HG02885 (cell line): ENCODE measurements at regions not wholly inside any gene's neighbourhood (a gene's known extent, or its start where the extent isn't known, plus 50 kb on each side); places are given as distances from the start of the nearest gene placed in this dataset.
A peak's percentile ranks its signal among the peaks of the same experiment; 100 is the strongest.

ENCODE experiments used
- ATAC-seq: cut with Tn5 transposase; IDR thresholded peaks from one replicate; pipeline ENCODE4 v1.9.1; 2021; ENCODE audit warnings: mild to moderate bottlenecking; ENCODE audit not compliant: unreplicated experiment, poor library complexity

DNA sequence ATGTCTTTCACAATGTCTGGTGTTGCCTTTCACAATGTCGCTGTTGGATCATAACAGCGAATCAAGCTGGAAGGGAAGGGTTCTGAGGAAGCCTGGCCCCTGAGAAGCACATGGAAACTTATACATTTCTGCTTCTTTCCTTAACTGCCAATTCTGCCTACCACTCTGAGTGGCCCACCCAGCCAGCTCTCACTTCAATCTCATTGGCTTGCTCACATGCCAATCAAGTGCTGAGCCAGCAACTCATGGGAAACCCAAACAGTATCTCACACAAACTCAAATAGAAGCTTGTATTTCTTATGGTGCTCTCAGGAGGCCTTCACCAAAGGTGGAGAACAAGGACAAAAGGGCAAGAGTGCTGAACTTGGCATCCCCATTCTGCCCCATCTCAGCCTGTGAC is 117.4 kb upstream of the GPR26 start:
- no peak for ATAC-seq

DNA sequence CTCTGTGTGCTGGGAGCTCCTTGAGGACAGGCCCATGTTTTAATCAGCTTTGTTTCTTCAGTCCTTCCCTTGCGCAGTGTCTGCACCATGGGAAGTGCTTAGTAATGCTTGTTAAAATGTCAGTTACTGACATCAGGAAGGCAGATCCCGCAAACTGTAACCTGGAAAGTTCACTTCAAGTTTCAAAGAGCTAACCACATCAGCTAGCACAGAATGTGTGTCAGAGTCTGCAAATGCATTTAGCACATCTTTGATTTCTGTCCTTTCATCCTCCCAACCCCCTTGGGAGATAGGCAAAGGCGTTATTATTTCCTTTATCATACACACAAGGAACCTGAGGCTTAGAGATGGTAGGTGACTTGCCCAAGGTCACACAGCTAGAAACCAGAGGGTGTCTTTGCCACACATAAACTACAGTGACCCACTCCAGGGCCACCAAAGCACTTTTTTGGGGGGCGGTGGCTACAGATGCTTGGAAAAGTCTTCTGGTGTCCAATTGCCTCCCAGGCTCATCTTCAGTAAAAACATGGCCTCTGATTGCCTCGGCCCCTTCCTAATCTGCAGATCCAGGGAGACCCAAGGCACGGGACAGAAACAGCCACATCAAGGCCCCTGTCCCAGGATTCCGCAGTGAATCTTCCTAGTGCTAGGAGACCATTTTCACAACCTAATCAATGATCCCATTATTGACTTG is 116.2 kb upstream of the GPR26 start:
- ATAC-seq, result no peak

DNA sequence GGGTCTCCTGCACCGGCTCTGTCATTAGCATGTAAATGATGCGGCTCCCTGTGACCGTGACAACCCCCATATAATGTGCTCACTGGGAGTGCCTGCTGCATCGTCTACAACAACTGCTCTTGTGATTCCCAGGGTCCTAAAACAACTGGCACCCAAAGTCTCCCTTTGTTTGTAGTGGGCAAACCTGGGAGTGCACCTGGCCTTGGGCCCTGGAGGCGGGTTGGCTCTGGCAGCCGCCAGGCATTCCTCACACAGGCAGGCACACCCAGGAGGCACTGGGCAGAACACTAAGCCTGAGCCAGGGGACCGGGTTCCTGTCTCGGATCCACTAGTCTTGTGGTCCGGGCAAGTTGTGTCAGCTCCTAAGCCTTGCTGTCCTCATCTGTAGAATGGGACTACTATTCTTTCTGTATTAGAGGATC is 115.5 kb upstream of the GPR26 start:
- no peak for ATAC-seq

DNA sequence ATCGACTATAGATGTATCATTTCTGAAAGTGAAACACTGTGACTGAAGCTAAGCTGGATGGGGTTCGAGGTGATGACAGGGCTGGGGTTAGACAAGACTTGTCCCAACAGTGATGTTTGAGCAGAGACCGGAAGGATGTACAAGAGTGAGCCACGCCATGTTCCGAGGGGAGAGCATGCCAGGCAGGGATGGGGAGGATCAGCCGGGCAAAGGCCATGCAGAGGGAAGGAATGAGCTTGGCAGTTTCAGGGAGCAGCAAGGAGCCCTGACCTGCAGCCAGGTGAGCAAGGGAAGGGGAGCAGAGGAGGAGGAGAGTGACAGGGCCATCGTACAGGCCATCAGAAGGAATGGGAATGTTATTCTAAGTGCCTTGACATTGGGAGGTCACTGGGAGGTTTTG is 114.9 kb upstream of the GPR26 start:
- no peak for ATAC-seq

DNA sequence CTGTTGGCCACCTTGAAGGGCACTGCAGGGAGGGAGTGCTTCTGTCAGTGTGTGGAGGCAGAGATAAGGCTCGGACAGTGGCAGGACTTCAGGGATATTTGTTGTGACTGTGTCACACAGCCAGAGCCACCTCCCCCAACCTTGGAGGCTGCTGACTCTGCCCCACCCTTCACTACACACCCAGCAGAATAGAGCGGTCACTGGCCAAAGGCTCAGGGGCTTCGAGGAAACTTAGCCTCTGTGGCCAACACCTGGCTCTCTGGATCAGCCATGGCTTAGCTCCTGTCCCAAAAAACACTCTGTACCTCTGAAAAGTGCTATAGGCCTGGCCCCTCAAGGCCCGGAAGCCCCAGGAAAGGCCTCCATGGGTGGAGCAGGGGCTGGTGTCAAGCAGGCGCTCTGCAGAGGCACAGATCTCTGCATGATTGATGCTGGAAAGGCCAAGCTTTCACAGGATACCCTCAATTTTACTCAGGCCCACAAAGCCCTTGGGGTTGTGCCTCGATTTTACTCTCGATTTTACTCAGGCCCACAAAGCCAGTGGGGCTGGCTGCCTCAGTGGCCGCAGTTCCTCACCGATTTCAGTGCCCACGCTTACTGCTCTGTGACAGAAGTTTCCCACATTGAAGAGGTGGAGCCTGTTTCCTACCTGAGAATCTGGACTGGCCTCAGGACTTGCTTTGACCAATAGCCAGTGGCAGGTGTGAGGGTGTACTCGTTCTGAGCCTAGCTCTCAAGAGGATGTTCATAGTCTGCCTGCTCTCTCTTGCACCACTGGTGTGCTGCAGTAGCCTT is 113.2 kb upstream of the GPR26 start:
- ATAC-seq, result peak; percentile 66

DNA sequence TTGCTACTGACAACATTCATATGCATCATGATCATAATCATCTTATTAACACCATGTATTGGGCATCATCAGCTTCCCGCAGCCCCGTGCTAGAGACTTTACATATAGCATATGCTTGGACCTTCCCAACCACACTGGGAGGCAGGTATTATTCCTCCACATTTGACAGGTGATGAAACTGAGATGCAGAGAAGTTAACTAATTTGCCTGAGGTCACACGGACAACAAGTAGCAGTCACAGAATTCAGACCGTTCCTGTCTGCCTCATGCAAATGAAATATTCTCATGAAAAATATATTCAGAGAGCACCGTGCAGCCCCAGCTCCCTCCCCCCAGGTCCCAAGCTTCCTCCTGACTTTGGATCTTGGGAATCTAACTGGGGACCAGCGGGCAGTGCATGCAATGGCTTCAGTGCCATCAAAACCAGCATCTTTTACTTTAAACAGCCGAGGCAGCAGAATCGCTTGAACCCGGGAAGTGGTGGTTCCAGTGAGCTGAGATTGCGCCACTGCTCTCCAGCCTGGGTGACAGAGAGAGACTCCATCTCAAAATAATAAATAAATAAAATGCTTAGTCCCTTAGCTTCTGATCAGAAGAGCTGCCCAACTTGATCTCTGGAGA is 112.2 kb upstream of the GPR26 start:
- peak; percentile 32 for ATAC-seq

DNA sequence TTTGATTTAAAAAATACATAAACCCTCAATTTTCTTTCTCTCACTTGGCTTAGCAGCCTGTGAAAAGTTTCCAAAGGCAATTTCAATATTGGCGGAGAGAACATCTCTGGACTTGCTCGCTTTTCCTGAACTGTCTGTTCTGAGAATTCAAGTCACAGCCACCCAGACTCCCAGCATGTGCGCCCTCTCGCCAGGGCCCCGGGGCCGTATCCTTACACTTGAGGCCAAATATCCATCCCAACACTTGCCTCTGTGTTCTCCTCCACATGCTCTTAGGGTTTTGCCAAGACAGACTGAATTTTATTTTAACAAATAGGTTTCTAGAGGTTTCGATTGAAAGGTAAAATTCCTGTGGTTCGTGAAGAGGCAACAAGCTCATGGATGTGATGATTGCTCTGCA is 111.5 kb upstream of the GPR26 start:
- no peak for ATAC-seq

DNA sequence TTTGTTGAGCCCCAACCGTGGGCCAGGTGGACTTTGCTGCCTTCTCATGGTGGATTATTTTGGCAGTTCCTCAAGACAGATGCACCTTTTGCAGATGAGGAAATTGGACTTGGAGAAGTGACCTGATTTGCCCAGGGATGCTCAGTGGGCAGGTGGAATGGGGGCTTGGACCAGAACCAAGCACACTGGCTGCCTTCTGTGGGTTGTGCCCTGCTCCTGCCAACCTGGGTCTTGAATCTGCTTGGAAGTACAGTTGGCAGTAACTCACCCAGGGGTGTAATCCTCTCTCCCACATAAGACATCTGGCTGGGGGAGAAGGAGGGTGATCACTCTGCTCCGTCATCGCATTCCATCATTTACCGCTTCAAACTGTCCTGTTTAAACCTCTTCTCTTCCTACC is 110.5 kb upstream of the GPR26 start:
- no peak for ATAC-seq

DNA sequence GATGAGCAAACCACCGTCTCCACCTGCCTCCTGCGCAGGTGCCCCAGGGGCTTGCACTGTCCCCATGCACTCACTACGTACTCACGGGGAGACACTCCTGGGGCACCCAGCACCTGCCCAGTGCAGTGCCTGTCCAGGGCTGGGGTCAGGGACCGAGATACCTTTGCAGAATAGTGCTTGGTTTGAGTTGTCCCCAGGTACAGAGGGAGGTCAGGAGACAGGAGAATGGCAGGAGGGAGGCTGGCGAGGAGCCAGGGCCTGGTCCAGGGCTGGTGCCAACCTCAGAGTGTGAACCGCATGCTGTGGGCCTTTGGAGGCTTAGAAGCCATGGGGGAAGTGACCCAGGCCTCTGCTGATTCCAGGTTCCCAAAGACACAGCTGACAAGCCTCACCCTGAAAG is 110.1 kb upstream of the GPR26 start:
- no peak for ATAC-seq

DNA sequence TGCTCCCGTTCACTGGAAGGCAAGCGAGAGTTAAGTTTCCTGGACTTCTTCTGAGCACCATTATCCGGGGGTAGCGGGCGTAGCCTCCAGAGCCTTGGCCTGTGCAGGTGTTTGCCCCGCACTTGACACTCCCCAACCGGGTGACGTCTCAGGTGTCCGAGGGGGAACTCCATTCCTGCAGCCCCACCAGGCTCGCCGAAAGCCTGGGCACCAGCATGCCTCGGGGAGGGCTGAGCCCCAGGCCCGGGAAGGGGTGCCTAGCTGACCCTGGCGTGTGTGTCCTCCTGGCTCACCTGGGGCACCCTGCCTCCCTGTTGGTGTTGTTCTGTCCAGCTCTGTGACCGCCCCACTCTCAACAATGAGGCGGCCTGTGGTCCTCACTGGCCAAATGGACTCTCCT is 109.4 kb upstream of the GPR26 start:
- no peak for ATAC-seq

DNA sequence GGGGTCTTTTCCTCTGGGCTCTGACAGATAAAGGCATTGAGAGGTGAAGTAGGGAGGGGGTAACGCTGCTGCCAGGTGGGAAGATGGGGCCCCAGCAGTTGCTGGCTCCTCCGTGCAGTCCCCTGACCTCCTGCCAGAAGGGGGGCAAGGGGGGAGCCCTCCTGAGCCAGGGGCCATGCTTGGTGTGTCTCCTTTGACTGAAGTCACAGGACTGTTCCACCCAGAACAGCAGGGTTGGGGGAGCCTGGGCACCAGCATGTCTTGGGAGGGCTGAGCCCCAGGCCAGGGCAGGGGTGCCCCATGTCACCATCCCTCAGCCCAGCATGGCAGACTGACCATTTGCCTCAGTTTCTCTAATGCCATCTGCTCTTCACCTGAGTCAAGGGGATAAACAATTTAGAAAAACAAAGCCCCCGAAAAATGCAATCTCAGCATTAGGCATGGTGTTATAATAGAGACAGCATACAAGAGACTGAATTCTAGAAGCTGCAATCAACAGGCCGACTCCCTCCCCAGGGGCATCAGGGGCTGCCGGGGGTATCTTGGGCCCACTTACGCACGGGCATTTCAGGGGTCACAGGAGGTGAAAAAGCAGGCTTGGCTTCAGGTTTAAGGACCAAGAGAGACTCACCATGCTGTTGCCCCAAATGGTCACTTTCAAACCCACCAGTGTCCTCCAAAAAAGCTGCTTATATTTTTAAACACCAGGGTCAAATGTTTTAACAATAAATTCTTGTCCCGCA is 108.6 kb upstream of the GPR26 start:
- no peak for ATAC-seq

DNA sequence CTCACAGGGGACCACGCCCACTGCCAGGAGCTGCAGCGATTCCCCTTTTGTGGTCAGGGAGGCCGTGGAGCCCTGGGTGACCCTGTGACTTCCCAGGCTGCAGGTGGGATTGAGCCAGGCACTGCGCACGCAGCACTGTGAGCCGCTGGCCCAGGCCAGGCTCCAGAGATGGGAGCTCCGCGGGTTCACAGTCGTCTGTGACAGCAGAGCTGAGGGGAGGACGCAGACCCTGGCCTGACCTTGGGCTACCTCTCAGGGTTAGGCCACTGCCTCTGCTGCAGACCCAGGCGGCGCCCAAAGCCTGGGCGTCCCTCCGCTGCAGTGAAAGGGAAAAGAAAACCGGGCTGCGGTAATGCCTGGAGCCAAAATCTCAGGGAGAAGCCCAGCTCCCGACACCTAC is 107.5 kb upstream of the GPR26 start:
- ATAC-seq, result no peak

DNA sequence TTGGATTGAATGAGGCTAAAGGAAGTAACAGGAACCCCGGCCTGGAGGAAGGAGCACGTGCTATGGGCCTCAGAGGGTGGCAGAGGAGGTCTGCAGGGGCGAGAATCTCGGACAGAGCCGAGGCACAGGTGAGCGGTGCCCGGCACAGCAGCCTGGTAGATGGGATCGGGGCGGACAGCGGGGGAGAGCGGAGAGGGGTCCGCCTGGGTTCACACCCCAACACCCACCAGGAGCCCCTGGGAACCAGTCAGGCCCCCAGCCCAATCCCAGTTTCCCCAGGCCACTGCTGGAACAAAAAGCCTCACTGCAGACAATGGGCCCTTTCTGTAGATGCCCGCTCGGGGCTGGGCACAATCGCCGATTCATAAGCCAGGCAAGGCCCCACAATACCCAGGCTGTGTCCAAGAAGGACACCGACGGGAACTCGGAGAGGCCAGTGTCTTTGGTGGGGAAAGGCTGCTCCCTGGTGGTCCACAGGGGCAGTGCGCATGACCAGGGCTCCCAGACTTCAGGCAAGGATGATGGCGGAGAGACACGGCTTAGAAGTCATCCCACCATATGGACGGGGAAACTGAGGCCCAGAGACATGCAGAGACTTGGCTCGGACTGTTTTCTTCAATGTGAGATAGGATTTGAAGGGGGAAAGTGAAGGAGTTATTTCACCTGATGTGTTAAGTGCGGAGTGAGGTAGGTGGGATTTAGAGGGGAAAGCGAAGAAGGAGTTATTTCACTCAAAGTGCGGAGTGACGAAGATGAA is 106.9 kb upstream of the GPR26 start:
- ATAC-seq, result peak; percentile 56

DNA sequence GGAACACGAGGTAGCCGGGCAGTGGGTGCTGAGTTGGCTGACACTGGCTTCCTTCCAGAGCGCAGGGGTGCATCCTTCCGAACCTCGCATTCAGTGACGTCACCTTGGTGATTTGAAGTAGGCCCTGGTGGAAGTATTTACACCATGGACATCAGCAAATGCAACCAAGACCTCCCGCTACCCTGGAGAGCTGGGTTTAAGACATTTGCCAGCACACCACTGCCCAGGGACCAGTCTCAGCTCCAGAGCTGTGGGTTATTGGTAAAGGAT is 106.4 kb upstream of the GPR26 start:
- ATAC-seq, result no peak

DNA sequence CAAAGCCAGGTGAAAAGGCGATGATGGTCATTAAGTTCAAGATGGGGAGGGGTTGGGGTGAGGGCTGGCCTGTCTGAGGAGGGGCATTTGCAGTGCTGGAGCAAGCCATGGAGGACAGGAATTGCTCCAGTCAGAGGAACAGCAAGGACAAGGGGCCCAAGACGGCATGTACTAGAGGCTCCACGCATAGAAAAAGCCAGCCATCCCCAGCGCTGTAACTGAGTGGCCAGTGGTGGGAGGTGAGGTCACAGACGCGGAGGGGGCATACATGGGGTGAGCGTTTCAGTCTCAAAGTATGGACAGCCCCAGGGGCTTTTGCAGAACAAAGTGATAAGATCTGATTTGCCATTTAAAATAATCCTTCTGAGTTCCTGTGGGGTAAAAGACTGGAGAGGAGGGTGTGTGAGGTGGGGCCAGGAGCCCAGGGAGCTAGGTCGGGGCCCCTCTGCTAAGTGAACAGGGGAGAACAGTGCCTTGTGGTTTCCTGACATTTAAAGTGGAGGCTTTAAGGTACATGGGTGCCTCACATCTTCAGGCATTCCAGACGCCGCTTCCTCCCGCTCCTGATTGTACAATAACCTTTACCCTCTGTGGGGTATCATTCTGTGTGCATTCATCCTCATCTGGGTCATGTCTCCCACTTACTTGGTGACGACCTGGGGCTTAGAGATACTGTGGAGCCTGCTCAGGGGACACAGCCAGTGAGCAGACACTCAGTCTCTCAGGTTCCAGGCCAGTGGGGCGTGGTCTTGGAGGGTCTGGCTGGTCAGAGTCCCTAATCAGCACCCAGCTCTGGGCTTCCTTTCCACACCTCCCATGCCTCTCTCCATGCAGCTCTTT is 105.6 kb upstream of the GPR26 start:
- ATAC-seq, result no peak

DNA sequence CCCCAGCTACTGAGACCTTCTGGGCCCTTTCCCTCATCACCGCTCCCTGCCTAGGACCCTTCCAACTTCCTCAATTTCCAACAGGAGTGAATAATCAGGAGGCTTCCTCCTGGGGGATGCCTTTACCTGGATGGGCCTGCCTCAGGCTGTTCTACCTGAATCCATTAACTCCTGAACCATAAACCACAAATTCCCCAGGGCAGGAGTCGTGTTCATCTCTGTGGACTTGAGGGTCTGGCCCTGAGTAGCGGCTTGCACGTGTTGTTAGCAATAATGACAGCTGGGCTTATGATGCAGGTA is 105.1 kb upstream of the GPR26 start:
- no peak for ATAC-seq

DNA sequence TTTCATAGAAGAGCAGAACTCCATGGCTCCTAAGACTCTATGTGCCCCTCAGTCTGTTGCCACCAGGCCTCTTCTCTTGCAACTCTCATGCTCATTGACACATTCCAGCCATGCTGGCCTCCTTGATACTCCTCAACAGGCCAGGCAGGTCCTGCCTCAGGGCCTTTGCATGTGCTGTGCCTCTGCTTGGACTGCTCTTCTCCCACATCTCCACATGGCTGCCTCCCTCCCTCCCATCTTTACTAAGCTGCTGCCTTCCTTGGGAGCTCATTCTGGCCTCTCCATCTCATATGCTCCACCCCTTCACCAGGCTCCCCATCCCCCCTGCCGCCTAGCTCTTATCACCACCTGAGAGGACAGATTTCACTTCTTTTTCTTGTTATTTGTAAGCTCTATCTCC is 103.8 kb upstream of the GPR26 start:
- no peak for ATAC-seq

DNA sequence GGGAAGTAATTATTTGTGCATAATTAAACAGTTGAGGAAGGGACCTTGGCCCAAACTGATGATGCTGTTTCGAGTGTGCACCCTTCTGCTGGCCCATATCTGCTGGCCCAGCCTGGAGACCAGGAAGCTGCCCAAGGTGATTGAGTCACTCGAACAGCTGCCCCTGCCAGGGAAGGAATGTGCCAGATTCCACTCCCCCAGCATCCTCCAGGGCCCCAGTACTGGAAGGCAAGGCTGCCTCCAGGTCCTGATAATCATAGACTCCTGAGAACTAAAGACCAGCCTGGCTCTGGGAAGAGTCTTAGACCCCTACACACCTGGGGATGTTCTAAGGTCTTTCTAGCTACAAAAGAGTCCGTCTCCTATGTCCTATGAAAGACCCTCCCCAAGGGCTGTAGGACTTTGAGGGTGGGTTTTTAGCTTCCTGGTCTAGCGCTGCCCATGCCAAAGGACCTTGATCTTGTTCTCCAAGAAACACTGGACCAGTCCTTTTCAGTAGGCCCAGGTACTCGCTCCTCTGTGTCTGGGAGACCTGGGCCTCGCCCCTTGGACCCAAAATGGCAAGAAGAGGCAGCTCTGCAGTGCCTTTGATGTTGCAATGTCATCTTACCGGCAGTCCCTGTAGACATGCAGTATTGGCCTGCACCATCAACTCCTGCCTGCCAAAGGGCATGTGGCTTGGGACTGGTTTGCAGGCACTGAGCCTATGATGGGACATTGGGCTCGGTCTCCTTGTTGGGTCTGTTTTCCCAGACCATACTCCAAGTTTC is 103.2 kb upstream of the GPR26 start:
- no peak for ATAC-seq

DNA sequence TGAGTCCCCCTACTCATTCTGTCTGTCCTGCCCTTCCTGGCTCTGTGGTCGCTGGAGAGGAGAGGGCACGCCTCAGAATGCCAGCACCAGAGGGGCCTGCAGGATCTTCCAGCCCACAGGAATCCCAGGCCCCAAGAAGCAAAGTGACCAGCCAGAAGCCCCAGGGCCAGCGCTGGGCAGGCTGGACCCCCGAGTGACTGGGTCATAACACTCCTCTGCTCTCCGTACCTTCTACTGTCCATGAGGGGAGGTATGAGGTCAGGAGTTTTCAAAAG is 102.6 kb upstream of the GPR26 start:
- ATAC-seq, result no peak
